H1 (cell line): ENCODE measurements at regions not wholly inside any gene's neighbourhood (a gene's known extent, or its start where the extent isn't known, plus 50 kb on each side); places are given as distances from the start of the nearest gene placed in this dataset.

Experiments used
- CTCF ChIA-PET: fragments of 300-600 bp; sonication (Branson Sonifier 250); formaldehyde crosslinking; loops from one replicate; lab custom pipeline; 2021; ENCODE audit not compliant: partially characterized antibody; lab: Charles Lee
- POLR2A ChIA-PET: fragments of 300-600 bp; sonication (Branson Sonifier 250); formaldehyde crosslinking; loops from one replicate; lab custom pipeline; 2021; ENCODE audit warnings: inconsistent platforms; ENCODE audit not compliant: partially characterized antibody; lab: Charles Lee
- DNase-seq, 2 experiments: peaks; one replicate each; pipeline versions ENCODE4 v3.0.0 to v3.0.0-alpha.2; 2010 to 2022; ENCODE audit warnings: low spot score in 2 of 2, low read depth in 1 of 2, mixed read lengths in 1 of 2
- FAIRE-seq: peaks from 2 replicates; lab custom pipeline; 2011; peaks lifted over from hg19 to GRCh38; lab: Jason Lieb, UNC
- H2AFZ ChIP-seq: 2 replicates; pipeline ENCODE4 v1.8.1; 2012; ENCODE audit warnings: low read length, inconsistent platforms
- H2AK5ac ChIP-seq: 2 replicates; pipeline ENCODE4 v1.6.1; 2013; ENCODE audit warnings: low read depth, low read length
- H2BK120ac ChIP-seq: replicated peaks from 2 replicates; pipeline ENCODE3; 2013; ENCODE audit warnings: low read depth, low read length, inconsistent platforms
- H2BK12ac ChIP-seq: 2 replicates; pipeline ENCODE4 v1.6.1; 2013; ENCODE audit warnings: low read depth, low read length
- H2BK15ac ChIP-seq: 2 replicates; pipeline ENCODE4 v1.6.1; 2013; ENCODE audit warnings: low read length
- H2BK20ac ChIP-seq: 2 replicates; pipeline ENCODE4 v1.6.1; 2013; ENCODE audit warnings: low read length
- H2BK5ac ChIP-seq: 2 replicates; pipeline ENCODE4 v1.6.1; 2013; ENCODE audit warnings: low read depth, low read length
- H3K14ac ChIP-seq: 2 replicates; pipeline ENCODE4 v1.6.1; 2013; ENCODE audit warnings: inconsistent platforms; ENCODE audit not compliant: insufficient read length
- H3K18ac ChIP-seq: 2 replicates; pipeline ENCODE4 v1.6.1; 2013; ENCODE audit warnings: low read length; ENCODE audit errors: extremely low read depth
- H3K23ac ChIP-seq: 2 replicates; pipeline ENCODE4 v1.6.1; 2013; ENCODE audit warnings: inconsistent platforms; ENCODE audit not compliant: insufficient read length
- H3K23me2 ChIP-seq: 2 replicates; pipeline ENCODE4 v1.6.1; 2013; ENCODE audit warnings: low read depth, low read length
- H3K27ac ChIP-seq: 2 replicates; pipeline ENCODE4 v1.6.1; 2011; ENCODE audit warnings: low read depth, low read length, inconsistent platforms
- H3K27me3 ChIP-seq, 4 experiments: replicated peaks in 1 of 4; 1 replicate in 1 of 4; 2 replicates in 3 of 4; pipeline versions ENCODE4 v1.6.1 to v1.8.1; 2011 to 2013; ENCODE audit warnings: low read length in 3 of 4, mild to moderate bottlenecking in 3 of 4, inconsistent platforms in 2 of 4, mixed read lengths in 2 of 4, moderate library complexity in 1 of 4; ENCODE audit not compliant: control insufficient read depth in 3 of 4, insufficient read depth in 3 of 4; ENCODE audit errors: extremely low read depth in 1 of 4
- H3K36me3 ChIP-seq, 4 experiments: 2 replicates each; pipeline versions ENCODE4 v1.6.1 to v1.8.1; 2011 to 2013; ENCODE audit warnings: mild to moderate bottlenecking in 4 of 4, low read length in 3 of 4, moderate library complexity in 2 of 4, control low read depth in 1 of 4, inconsistent platforms in 1 of 4; ENCODE audit not compliant: insufficient read depth in 4 of 4, control insufficient read depth in 2 of 4
- H3K4ac ChIP-seq: replicated peaks from 2 replicates; pipeline ENCODE3; 2013; ENCODE audit warnings: low read length, low read depth, mixed read lengths, inconsistent platforms; ENCODE audit not compliant: insufficient read length
- H3K4me1 ChIP-seq, 4 experiments: replicated peaks in 1 of 4; 1 replicate in 1 of 4; 2 replicates in 3 of 4; pipeline versions ENCODE4 v1.6.1 to v1.8.1; 2011 to 2013; ENCODE audit warnings: low read length in 3 of 4, inconsistent platforms in 2 of 4, mixed read lengths in 1 of 4; ENCODE audit not compliant: insufficient read depth in 4 of 4, control insufficient read depth in 3 of 4
- H3K4me2 ChIP-seq, 2 experiments: 2 replicates each; pipeline versions ENCODE4 v1.6.1 to v1.8.1; 2011 to 2013; ENCODE audit warnings: low read depth in 2 of 2, low read length in 2 of 2, control low read depth in 1 of 2, inconsistent platforms in 1 of 2, mild to moderate bottlenecking in 1 of 2; ENCODE audit not compliant: insufficient read depth in 1 of 2
- H3K4me3 ChIP-seq, 4 experiments: fragments of 200-600, 300-600 bp in 1 of 4; sonication (generic), shearing (Covaris generic), sonication (Bioruptor Twin) in 1 of 4; 2 replicates each; pipeline versions ENCODE4 v1.5.1 to v1.8.1; 2011 to 2016; ENCODE audit warnings: low read length in 4 of 4, low read depth in 3 of 4, control low read depth in 2 of 4, inconsistent platforms in 2 of 4, mild to moderate bottlenecking in 2 of 4, mixed read lengths in 1 of 4, moderate library complexity in 1 of 4; ENCODE audit not compliant: insufficient read depth in 2 of 4; ENCODE audit errors: extremely low read depth in 1 of 4
- H3K56ac ChIP-seq: replicated peaks from 2 replicates; pipeline ENCODE3; 2013; ENCODE audit warnings: low read depth, mild to moderate bottlenecking, mixed read lengths, low read length, inconsistent platforms; ENCODE audit not compliant: insufficient read length
- H3K79me1 ChIP-seq: 2 replicates; pipeline ENCODE4 v1.6.1; 2013; ENCODE audit warnings: low read depth, low read length, control low read depth
- H3K79me2 ChIP-seq, 2 experiments: 2 replicates each; pipeline versions ENCODE4 v1.6.1 to v1.8.1; 2012 to 2013; ENCODE audit warnings: low read length in 2 of 2, mild to moderate bottlenecking in 2 of 2, inconsistent platforms in 1 of 2; ENCODE audit not compliant: insufficient read depth in 2 of 2, control insufficient read depth in 1 of 2
- H3K9ac ChIP-seq, 4 experiments: replicated peaks in 1 of 4; 1 replicate in 1 of 4; 2 replicates in 3 of 4; pipeline versions ENCODE4 v1.6.1 to v1.8.1; 2011 to 2013; ENCODE audit warnings: low read depth in 3 of 4, low read length in 3 of 4, control low read depth in 2 of 4, mild to moderate bottlenecking in 2 of 4, moderate library complexity in 2 of 4, inconsistent platforms in 1 of 4; ENCODE audit errors: extremely low read depth in 1 of 4
- H3K9me3 ChIP-seq, 2 experiments: 2 replicates each; pipeline versions ENCODE4 v1.6.1 to v1.8.1; 2012 to 2013; ENCODE audit warnings: mild to moderate bottlenecking in 2 of 2, moderate library complexity in 2 of 2, control low read depth in 1 of 2, inconsistent platforms in 1 of 2, low read depth in 1 of 2, low read length in 1 of 2, mixed read lengths in 1 of 2; ENCODE audit not compliant: insufficient read depth in 2 of 2
- H4K20me1 ChIP-seq, 2 experiments: replicated peaks in 1 of 2; 2 replicates each; pipeline versions ENCODE3 to v1.8.1; 2011 to 2013; ENCODE audit warnings: inconsistent platforms in 2 of 2, low read length in 2 of 2, mild to moderate bottlenecking in 1 of 2; ENCODE audit not compliant: insufficient read depth in 2 of 2, control insufficient read depth in 1 of 2
- H4K5ac ChIP-seq: 2 replicates; pipeline ENCODE4 v1.6.1; 2013; ENCODE audit warnings: low read length, low read depth, mixed read lengths, inconsistent platforms; ENCODE audit not compliant: insufficient read length
- H4K8ac ChIP-seq: 2 replicates; pipeline ENCODE4 v1.8.0; 2013; ENCODE audit warnings: mild to moderate bottlenecking, moderate library complexity, low read length, inconsistent platforms; ENCODE audit not compliant: insufficient read depth; ENCODE audit errors: extremely low read depth
- H4K91ac ChIP-seq: replicated peaks from 2 replicates; pipeline ENCODE3; 2013; ENCODE audit warnings: low read length, mixed read lengths, inconsistent platforms; ENCODE audit not compliant: insufficient read length
- ATF2 ChIP-seq: IDR thresholded peaks from 2 replicates; pipeline ENCODE4 v1.6.1; 2012; ENCODE audit warnings: low read length, inconsistent platforms
- MAX ChIP-seq: IDR thresholded peaks from 2 replicates; pipeline ENCODE4 v1.6.1; 2012; ENCODE audit warnings: inconsistent platforms
- WGBS, 2 experiments: shearing (Covaris generic) in 1 of 2; methylation state at CpG; one replicate each; pipeline versions ENCODE4 v1.1.6 to v1.1.7; 2013 to 2015; ENCODE audit warnings: low lambda C conversion rate in 2 of 2, mixed read lengths in 2 of 2, inconsistent platforms in 1 of 2, low coverage in 1 of 2, missing lambda C conversion rate in 1 of 2; ENCODE audit not compliant: insufficient replicate concordance in 2 of 2, insufficient coverage in 1 of 2, insufficient read length in 1 of 2; ENCODE audit errors: extremely low coverage in 1 of 2, missing lambda C conversion rate in 1 of 2; 5-methylcytosine and 5-hydroxymethylcytosine counted together
- TF ChIP-seq, protein P1 (sequence below): IDR thresholded peaks from 2 replicates; pipeline ENCODE4 v1.6.1; 2012; ENCODE audit warnings: inconsistent platforms

DNA sequence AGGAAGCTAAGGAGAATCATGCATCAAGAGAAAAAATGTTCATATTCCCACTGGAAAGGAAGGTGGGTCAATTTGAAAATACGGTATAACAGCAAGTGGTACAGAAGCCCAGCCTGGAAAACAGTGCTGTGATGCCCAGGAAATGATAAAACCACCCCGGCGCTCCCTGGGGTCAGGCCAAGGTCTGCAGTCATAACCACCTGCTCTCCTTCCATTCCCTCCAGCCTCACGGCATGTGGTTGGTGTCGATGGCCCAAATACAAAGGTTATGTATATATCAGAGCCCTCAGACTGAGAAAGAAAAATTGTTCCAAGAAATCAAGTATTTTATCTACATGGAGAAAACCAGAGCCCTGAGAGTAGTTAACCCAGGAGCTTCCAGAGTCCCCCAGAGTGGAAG is 208.1 kb upstream of the CDYL start:
- CTCF ChIA-PET = interaction anchor here (1.6 kb wide), 1 partner anchor 10 kb away, joined by 5 read pairs; no protein-coding TSS in a partner anchor
- Histone ChIP-seq H3K27me3 (no peaks in the 10 kb centered on the region), H3K79me2 (no peaks in the 10 kb centered on the region), H3K79me1 (no peaks in the 10 kb centered on the region), H3K23ac (no peak overlapping the region), H3K4me2 (no peak overlapping the region), H3K14ac (no peak overlapping the region), H2BK5ac (no peak overlapping the region), H2BK20ac (no peak overlapping the region)
- WGBS, 2 experiments = 88% methylated on average over 5 of the region's 5 CpGs; no CpG with 5 or more reads in 1 of the 2 experiments
- TF ChIP-seq MAX (peak; percentile 48; the same call in 1 of the 2 replicates), ATF2 (no peak)
- TF ChIP-seq, protein P1, sequence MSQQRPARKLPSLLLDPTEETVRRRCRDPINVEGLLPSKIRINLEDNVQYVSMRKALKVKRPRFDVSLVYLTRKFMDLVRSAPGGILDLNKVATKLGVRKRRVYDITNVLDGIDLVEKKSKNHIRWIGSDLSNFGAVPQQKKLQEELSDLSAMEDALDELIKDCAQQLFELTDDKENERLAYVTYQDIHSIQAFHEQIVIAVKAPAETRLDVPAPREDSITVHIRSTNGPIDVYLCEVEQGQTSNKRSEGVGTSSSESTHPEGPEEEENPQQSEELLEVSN = peak; percentile 73
- TF ChIP-seq, all 59 proteins: peak for 2
- H3K27ac ChIP-seq = no peak overlapping the region
- no peak overlapping the region for H2BK15ac ChIP-seq
- no peak overlapping the region for H2BK120ac ChIP-seq
- no peak overlapping the region for H3K9ac ChIP-seq
- H4K8ac ChIP-seq = no peak overlapping the region
- no peaks in the 10 kb centered on the region for H3K36me3 ChIP-seq
- H3K23me2 ChIP-seq = no peaks in the 10 kb centered on the region
- H2BK12ac ChIP-seq = no peak overlapping the region
- H3K9me3 ChIP-seq = peaks cover 0 to 5% of the 10 kb centered on the region in 2 experiments; a peak in 1 of 4 replicates
- no peak overlapping the region for H2AFZ ChIP-seq
- H3K4ac ChIP-seq = no peak overlapping the region
- no peak overlapping the region for H3K18ac ChIP-seq
- H3K56ac ChIP-seq = no peak overlapping the region
- DNase-seq (peak in 1 of 2 experiments; percentile 22), FAIRE-seq (no peak)
- POLR2A ChIA-PET = interaction anchor here (1.0 kb wide), 1 partner anchor 10 kb away, joined by 3 read pairs; no protein-coding TSS in a partner anchor
- H2AK5ac ChIP-seq = no peak overlapping the region
- H3K4me1 ChIP-seq = no peaks in the 10 kb centered on the region
- no peak overlapping the region for H4K5ac ChIP-seq
- no peaks in the 10 kb centered on the region for H4K20me1 ChIP-seq
- H3K4me3 ChIP-seq = no peak overlapping the region
- no peak overlapping the region for H4K91ac ChIP-seq
